IMR-90 (cell line): ENCODE measurements at regions not wholly inside any gene's neighbourhood (a gene's known extent, or its start where the extent isn't known, plus 50 kb on each side); places are given as distances from the start of the nearest gene placed in this dataset.

Experiments
- ATAC-seq: fragments of 200-7000 bp; cut with Tn5 transposase; 2 replicates; pipeline ENCODE4 v1.9.1; 2020; ENCODE audit warnings: low read depth, mild to moderate bottlenecking, moderate library complexity
- BruUV-seq: library from RNA; stranded (reverse); fragments of 400-500 nt; replicated peaks from 2 replicates; lab custom pipeline; 2021; lab: Mats Ljungman, UMichigan
- CTCF ChIA-PET: fragments of 300-600 bp; formaldehyde crosslinking; extraction: SDS; loops from one replicate; lab custom pipeline; 2021; ENCODE audit warnings: antibody characterized with exemption; lab: Yijun Ruan, JAX
- POLR2A ChIA-PET: fragments of 300-600 bp; sonication (Branson Sonifier 250); formaldehyde crosslinking; loops from one replicate; lab custom pipeline; 2022; ENCODE audit warnings: antibody characterized with exemption; ENCODE audit not compliant: unreplicated experiment; lab: Charles Lee
- DNase-seq: peaks from one replicate; pipeline ENCODE4 v3.0.0; 2013
- H2AFZ ChIP-seq: replicated peaks from 2 replicates; pipeline ENCODE3; 2013; ENCODE audit warnings: low read length, mild to moderate bottlenecking; ENCODE audit not compliant: poor library complexity
- H2AK5ac ChIP-seq: 2 replicates; pipeline ENCODE4 v1.6.1; 2013; ENCODE audit warnings: low read depth, low read length, inconsistent platforms
- H2AK9ac ChIP-seq: replicated peaks from 2 replicates; pipeline ENCODE3; 2013; ENCODE audit warnings: mild to moderate bottlenecking, low read depth, low read length, moderate library complexity; ENCODE audit not compliant: poor library complexity
- H2BK120ac ChIP-seq: 2 replicates; pipeline ENCODE4 v1.6.1; 2013; ENCODE audit warnings: low read depth, low read length, inconsistent platforms
- H2BK15ac ChIP-seq: 3 replicates; pipeline ENCODE4 v1.6.1; 2013; ENCODE audit warnings: low read depth, low read length, inconsistent platforms
- H2BK20ac ChIP-seq: 2 replicates; pipeline ENCODE4 v1.6.1; 2013; ENCODE audit warnings: low read depth, mild to moderate bottlenecking, inconsistent platforms, low read length, moderate library complexity
- H2BK5ac ChIP-seq: 2 replicates; pipeline ENCODE4 v1.6.1; 2013; ENCODE audit warnings: mild to moderate bottlenecking, low read depth, low read length, inconsistent platforms; ENCODE audit not compliant: poor library complexity, severe bottlenecking
- H3K14ac ChIP-seq: replicated peaks from 2 replicates; pipeline ENCODE4 v1.6.1; 2013; ENCODE audit warnings: low read depth, low read length, inconsistent platforms
- H3K18ac ChIP-seq: 2 replicates; pipeline ENCODE4 v1.6.1; 2013; ENCODE audit warnings: low read depth, low read length, control low read depth
- H3K23ac ChIP-seq: 2 replicates; pipeline ENCODE4 v1.6.1; 2013; ENCODE audit warnings: low read depth, low read length, inconsistent platforms
- H3K27ac ChIP-seq: 2 replicates; pipeline ENCODE4 v1.5.1; 2013; ENCODE audit warnings: mild to moderate bottlenecking, control low read depth, low read length; ENCODE audit not compliant: insufficient read depth
- H3K27me3 ChIP-seq: 2 replicates; pipeline ENCODE4 v1.6.1; 2013; ENCODE audit warnings: low read length; ENCODE audit not compliant: control insufficient read depth, insufficient read depth
- H3K36me3 ChIP-seq: 2 replicates; pipeline ENCODE4 v1.6.1; 2013; ENCODE audit warnings: low read length, mixed read lengths; ENCODE audit not compliant: control insufficient read depth, insufficient read depth
- H3K4ac ChIP-seq: 2 replicates; pipeline ENCODE4 v1.6.1; 2013; ENCODE audit warnings: low read depth, low read length, inconsistent platforms
- H3K4me1 ChIP-seq: 2 replicates; pipeline ENCODE4 v1.6.1; 2013; ENCODE audit warnings: low read length, mixed read lengths; ENCODE audit not compliant: control insufficient read depth, insufficient read depth
- H3K4me2 ChIP-seq: 2 replicates; pipeline ENCODE4 v1.6.1; 2013; ENCODE audit warnings: low read depth, mild to moderate bottlenecking, control low read depth, low read length, moderate library complexity
- H3K4me3 ChIP-seq: 2 replicates; pipeline ENCODE4 v1.5.1; 2013; ENCODE audit warnings: low read depth, mild to moderate bottlenecking, control low read depth, low read length, moderate library complexity; ENCODE audit not compliant: insufficient read depth
- H3K56ac ChIP-seq: 2 replicates; pipeline ENCODE4 v1.6.1; 2013; ENCODE audit warnings: low read length, inconsistent platforms; ENCODE audit not compliant: insufficient read depth; ENCODE audit errors: extremely low read depth
- H3K79me1 ChIP-seq, 2 experiments: 2 replicates each; pipeline ENCODE4 v1.6.1; 2013; ENCODE audit warnings: low read length in 2 of 2, inconsistent platforms in 1 of 2, low read depth in 1 of 2
- H3K9ac ChIP-seq: 2 replicates; pipeline ENCODE4 v1.6.1; 2013; ENCODE audit warnings: low read depth, low read length, control low read depth
- H3K9me1 ChIP-seq: 2 replicates; pipeline ENCODE4 v1.6.1; 2013; ENCODE audit warnings: low read length, inconsistent platforms; ENCODE audit not compliant: insufficient read depth
- H3K9me3 ChIP-seq: 2 replicates; pipeline ENCODE4 v1.6.1; 2013; ENCODE audit warnings: low read length; ENCODE audit not compliant: control insufficient read depth, insufficient read depth
- H4K20me1 ChIP-seq: 2 replicates; pipeline ENCODE4 v1.6.1; 2013; ENCODE audit warnings: low read length, inconsistent platforms; ENCODE audit not compliant: insufficient read depth
- H4K5ac ChIP-seq: 2 replicates; pipeline ENCODE4 v1.6.1; 2013; ENCODE audit warnings: mild to moderate bottlenecking, low read depth, low read length, control low read depth
- H4K8ac ChIP-seq, 2 experiments: 2 replicates each; pipeline ENCODE4 v1.6.1; 2013; ENCODE audit warnings: low read depth in 2 of 2, low read length in 2 of 2, control low read depth in 1 of 2, inconsistent platforms in 1 of 2
- H4K91ac ChIP-seq: 2 replicates; pipeline ENCODE4 v1.6.1; 2013; ENCODE audit warnings: low read depth, low read length, inconsistent platforms; ENCODE audit not compliant: insufficient read depth
- MAZ ChIP-seq: IDR thresholded peaks from 2 replicates; pipeline ENCODE4 v1.6.1; 2012; ENCODE audit warnings: low read depth, mild to moderate bottlenecking, low read length, improper control_type of control experiment, moderate library complexity, borderline replicate concordance
- MXI1 ChIP-seq: IDR thresholded peaks from 2 replicates; pipeline ENCODE4 v1.6.1; 2012; ENCODE audit warnings: low read depth, mild to moderate bottlenecking, low read length, moderate library complexity, borderline replicate concordance
- NFE2L2 ChIP-seq: fragments of 150-350 bp; IDR thresholded peaks from 2 replicates; pipeline ENCODE4 v1.6.1; 2016; ENCODE audit warnings: low read depth, mild to moderate bottlenecking, low read length
- POLR2A ChIP-seq: IDR thresholded peaks from 2 replicates; pipeline ENCODE4 v1.6.1; 2012; ENCODE audit warnings: mild to moderate bottlenecking, low read depth, low read length
- USF2 ChIP-seq: fragments of 150-350 bp; IDR thresholded peaks from 2 replicates; pipeline ENCODE4 v1.6.1; 2017; ENCODE audit warnings: mild to moderate bottlenecking, antibody characterized with exemption, low read length, low read depth
- WGBS, 2 experiments: methylation state at CpG; one replicate each; pipeline versions ENCODE4 v1.1.5 to v1.1.7; 2013; ENCODE audit warnings: missing lambda C conversion rate in 2 of 2; ENCODE audit not compliant: insufficient read length in 1 of 2; ENCODE audit errors: extremely low coverage in 2 of 2; 5-methylcytosine and 5-hydroxymethylcytosine counted together
- dilution Hi-C: fragments of 300-500 bp; cut with HindIII; formaldehyde crosslinking; loops from one replicate; pipeline ENCODE4 v1.14.3; 2018; ENCODE audit warnings: low sequenced_read_pairs; ENCODE audit not compliant: unreplicated experiment
- in situ Hi-C: fragments of 300-500 bp; cut with MboI; formaldehyde crosslinking; loops from 3 replicates; pipeline ENCODE4 v1.14.3; 2019; ENCODE audit warnings: low sequenced_read_pairs, inconsistent platforms, mixed read lengths
- intact Hi-C: fragments of 100-400 bp; cut with micrococcal nuclease; formaldehyde crosslinking; loops from 2 replicates; pipeline ENCODE4 v1.10.0; 2022

GRCh38 chr3:159187706-159188105 is 385.9 kb downstream of the MFSD1 start:
- in situ Hi-C loops, result no loop called here
- Histone ChIP-seq H2BK120ac (no peak overlapping the region), H2AK5ac (no peak overlapping the region), H3K27me3 (no peaks in the 10 kb centered on the region), H2BK5ac (no peak overlapping the region), H3K14ac (no peak overlapping the region), H4K8ac (no peak overlapping the region), H2BK15ac (no peak overlapping the region), H2AK9ac (no peak overlapping the region), H3K9me1 (no peaks in the 10 kb centered on the region), H3K79me1 (no peaks in the 10 kb centered on the region), H4K91ac (no peak overlapping the region), H2AFZ (peak overlapping the region; percentile 18), H3K18ac (no peak overlapping the region), H4K5ac (no peak overlapping the region), H3K4me2 (no peak overlapping the region), H3K4me1 (no peaks in the 10 kb centered on the region), H4K20me1 (no peaks in the 10 kb centered on the region), H3K23ac (no peak overlapping the region), H3K9me3 (no peaks in the 10 kb centered on the region), H3K4me3 (no peak overlapping the region), H2BK20ac (no peak overlapping the region), H3K4ac (no peak overlapping the region), H3K36me3 (no peaks in the 10 kb centered on the region), H3K9ac (no peak overlapping the region), H3K56ac (no peak overlapping the region), H3K27ac (no peak overlapping the region)
- POLR2A ChIA-PET, result no interaction called here
- 0 out of 2 replicates have a peak, but pooled peaks have one; percentile 21 for ATAC-seq
- WGBS, 2 experiments, result no CpG with 5 or more reads among the region's 6 CpGs
- CTCF ChIA-PET, result no interaction called here
- no peak for DNase-seq
- TF ChIP-seq POLR2A (no peak), USF2 (no peak), MAZ (no peak), MXI1 (no peak), NFE2L2 (no peak)
- intact Hi-C loops, result no loop called here
- dilution Hi-C loops, result no loop called here
- BruUV-seq, result no TSS peak
